ENCODE measurements at regions not wholly inside any gene's neighbourhood (a gene's known extent, or its start where the extent isn't known, plus 50 kb on each side); places are given as distances from the start of the nearest gene placed in this dataset.

DNA sequence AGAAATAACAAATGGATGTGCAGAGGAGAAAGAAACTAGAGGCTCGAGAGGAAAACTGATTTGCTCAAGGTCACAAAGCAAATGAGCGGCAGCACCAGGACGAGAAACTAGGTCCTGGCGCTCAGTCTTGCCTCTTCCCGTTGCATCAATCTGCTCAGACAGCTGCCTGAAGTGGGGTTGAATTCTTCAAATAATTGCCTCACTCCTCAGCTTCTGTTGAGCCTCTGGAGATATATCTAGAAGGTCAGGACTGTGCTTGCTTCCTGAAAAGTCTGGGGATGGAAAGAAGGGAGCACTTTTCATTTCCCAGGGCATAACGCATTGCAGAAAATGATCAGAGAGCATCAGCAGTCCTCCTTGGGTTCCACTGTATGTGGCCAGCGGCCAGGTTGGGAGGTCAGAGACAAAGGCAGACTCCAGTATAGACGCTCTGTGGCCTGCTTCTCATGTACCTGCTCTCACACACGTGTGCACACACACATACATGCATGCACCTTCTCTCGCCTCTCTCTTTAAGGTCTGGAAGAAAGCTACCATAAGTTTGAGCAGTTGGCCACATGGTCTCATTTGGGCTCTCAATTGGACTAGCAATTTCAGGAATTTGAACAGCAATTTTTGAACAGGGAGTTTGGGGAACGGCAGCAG, 83.7 kb upstream of the DUSP5 start:
- TF ChIP-seq, protein P1, sequence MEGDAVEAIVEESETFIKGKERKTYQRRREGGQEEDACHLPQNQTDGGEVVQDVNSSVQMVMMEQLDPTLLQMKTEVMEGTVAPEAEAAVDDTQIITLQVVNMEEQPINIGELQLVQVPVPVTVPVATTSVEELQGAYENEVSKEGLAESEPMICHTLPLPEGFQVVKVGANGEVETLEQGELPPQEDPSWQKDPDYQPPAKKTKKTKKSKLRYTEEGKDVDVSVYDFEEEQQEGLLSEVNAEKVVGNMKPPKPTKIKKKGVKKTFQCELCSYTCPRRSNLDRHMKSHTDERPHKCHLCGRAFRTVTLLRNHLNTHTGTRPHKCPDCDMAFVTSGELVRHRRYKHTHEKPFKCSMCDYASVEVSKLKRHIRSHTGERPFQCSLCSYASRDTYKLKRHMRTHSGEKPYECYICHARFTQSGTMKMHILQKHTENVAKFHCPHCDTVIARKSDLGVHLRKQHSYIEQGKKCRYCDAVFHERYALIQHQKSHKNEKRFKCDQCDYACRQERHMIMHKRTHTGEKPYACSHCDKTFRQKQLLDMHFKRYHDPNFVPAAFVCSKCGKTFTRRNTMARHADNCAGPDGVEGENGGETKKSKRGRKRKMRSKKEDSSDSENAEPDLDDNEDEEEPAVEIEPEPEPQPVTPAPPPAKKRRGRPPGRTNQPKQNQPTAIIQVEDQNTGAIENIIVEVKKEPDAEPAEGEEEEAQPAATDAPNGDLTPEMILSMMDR (IDR thresholded peaks at IDR 0.05), result no peak
- H3K27ac ChIP-seq, result no peak overlapping the region

DNA sequence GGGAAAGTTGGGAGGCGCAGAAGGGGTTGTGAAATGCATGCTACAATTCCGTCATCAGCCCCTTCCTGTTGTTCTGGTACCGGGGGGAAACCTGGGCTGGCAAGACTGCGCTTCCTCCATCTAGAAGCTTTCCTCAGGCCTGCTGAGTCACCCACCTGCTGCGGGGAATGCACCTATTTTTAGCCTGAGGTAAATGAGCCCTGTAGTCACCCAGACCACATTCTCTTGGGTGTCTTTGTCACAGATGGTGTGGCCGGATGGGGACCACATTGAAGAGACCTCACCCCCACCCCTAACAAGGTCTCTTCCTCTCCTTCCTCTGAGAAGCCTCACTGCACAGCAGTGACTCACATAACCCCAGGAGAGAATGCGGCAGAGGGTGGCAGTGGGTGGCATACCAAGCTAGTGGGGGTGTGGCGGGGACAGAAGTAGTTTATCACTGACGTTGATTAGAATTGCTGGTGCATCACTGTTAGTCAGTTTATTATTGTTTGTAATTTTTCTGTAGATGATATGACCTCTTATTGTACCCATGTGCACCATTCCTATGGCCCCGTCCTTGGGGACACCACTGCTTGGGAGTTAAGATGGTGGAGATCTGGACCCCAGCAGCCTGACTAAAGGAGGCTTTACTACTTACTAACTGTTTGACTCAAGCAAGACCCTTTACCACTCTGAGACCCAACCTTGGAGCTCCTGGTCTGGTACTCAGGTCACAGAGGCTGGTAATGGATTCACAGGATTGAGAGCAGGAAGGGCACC, 83.0 kb upstream of the DUSP5 start:
- TF ChIP-seq, protein P1 (IDR thresholded peaks at IDR 0.05), result no peak
- DNase-seq (ENCODE audit: low spot score), result no peak
- Histone ChIP-seq H3K27ac (no peak overlapping the region), H3K4me3 (no peak overlapping the region)

More for the DNA sequence above, 83.7 kb upstream of the DUSP5 start:
- no peak for DNase-seq (ENCODE audit: low spot score)
- no peak overlapping the region for H3K4me3 ChIP-seq

DNA sequence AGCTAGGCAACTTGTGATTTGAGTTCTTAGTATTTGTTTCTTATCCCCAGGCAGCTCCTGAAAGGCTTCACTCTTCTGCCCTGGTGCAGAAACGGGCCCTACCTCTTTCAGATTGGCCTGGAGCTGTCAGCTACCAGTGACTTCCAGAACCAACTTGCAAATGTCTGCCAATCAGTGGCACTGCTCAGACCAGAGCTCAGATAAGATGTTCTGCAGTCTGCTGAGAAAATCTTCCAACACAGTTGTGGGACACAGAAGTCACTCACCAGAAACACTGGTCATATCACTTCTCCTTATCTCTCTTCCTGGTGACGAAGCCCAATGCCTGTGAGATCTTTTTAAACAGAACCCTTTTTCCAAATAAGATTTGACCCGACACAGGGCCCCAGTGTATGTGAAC, 81.9 kb upstream of the DUSP5 start:
- H3K4me3 ChIP-seq, result no peak overlapping the region

DNA sequence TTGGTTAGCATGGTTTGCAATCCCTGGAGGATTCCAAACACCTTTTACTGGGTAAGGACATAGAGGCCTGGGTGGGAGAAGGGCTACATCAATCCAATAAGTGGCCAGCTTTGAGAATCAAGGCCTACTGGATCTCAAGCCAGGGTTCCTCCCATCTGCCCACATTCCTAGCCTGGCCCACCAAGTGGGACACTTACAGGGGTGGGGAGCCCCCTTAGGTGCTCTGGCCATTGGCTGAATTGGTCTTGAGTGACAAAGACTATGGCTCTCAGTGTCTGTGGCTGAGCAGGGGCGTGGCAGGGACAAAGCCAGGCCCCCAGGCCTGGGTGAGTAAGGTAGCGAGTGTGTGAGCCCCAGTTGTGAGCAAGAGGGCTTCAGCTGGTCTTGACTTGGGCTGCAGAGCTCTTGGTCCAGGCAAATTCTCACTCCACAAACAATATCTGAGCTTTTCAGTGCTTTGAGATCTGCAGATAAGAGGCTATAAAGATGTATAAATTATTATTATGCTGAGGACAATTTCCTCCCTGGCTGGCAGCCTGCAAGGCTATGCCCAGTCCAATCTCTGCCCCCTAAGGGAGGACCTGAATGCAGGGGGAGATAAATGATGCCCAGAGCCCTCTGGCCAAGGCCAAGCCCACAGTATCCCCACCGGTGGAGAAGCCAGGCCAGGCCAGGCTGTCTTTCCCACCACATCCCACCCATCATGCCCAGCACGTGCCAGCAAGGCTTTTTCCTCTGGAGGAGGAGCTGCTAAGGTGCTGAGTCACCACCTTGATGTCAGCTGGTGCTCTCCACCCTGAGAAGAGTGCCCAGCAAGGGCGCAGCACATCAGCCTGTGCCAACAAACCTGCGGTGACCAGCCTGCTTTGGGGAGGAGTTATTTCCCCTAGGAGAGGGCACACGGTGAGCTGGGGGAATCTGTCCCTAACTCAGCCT, 80.7 kb upstream of the DUSP5 start:
- TF ChIP-seq, protein P1 (IDR thresholded peaks at IDR 0.05), result no peak
- DNase-seq (ENCODE audit: low spot score), result no peak
- Histone ChIP-seq H3K4me3 (no peak overlapping the region), H3K27ac (no peak overlapping the region)

More for the DNA sequence above, 81.9 kb upstream of the DUSP5 start:
- TF ChIP-seq, protein P1 (IDR thresholded peaks at IDR 0.05), result no peak
- no peak for DNase-seq (ENCODE audit: low spot score)
- H3K27ac ChIP-seq, result no peak overlapping the region

DNA sequence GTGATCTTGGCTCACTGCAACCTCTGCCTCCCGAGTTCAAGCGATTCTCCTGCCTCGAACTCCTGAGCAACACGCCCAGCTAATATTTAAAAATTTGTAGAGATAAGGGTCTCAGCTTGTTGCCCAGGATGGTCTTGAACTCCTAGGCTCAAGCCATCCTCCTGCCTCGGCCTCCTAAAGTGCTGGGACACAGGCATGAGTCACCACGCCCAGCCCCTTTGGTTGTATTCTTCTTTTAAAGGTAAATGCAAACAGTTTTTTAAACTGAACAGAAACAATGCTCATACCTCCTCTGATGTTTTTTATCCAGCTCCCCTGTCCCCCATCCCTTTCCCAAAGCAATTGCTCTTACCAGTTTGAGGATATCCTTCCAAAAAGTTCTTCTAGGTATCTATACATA, 79.5 kb upstream of the DUSP5 start:
- Histone ChIP-seq H3K27ac (no peak overlapping the region), H3K4me3 (no peak overlapping the region)
- TF ChIP-seq, protein P1 (IDR thresholded peaks at IDR 0.05), result no peak

DNA sequence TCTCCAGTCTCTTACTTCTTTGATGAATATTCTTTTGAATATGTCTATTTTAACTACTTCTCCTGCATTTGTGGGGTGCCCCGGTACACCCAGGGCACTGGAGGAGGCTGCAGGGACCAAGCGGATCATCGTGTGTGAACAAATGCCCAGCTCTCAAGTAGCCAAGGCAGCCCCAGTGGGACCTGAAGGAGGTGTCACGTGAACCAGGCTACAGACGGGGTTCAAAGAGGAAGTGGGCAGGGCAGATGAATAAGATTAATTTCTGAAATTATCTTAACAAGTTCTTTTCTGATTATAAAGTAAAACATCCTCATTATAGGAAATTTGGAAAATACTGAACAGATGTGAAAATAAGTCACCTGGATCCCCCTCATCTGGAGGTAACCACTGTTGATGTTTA, 78.4 kb upstream of the DUSP5 start:
- DNase-seq (ENCODE audit: low spot score), result no peak
- TF ChIP-seq, protein P1 (IDR thresholded peaks at IDR 0.05), result no peak
- Histone ChIP-seq H3K27ac (no peak overlapping the region), H3K4me3 (no peak overlapping the region)

More for the DNA sequence above, 79.5 kb upstream of the DUSP5 start:
- no peak for DNase-seq (ENCODE audit: low spot score)

Data from coronary artery (tissue), 2 donors.